ENCODE measurements at regions not wholly inside any gene's neighbourhood (a gene's known extent, or its start where the extent isn't known, plus 50 kb on each side); places are given as distances from the start of the nearest gene placed in this dataset.

GRCh38 chr11:27196203-27196897, 155.7 kb downstream of the BBOX1 start:
- TF ChIP-seq JUNB (IDR thresholded peaks at IDR 0.05) (no peak), RNF2 (IDR thresholded peaks at IDR 0.05; ENCODE audit: borderline replicate concordance, low read depth) (no peak)
- FAIRE-seq (no peak), ATAC-seq (no peak), DNase-seq (ENCODE audit: low read depth in 1 of 2, low spot score in 1 of 2) (no peak)
- Histone ChIP-seq H3K4me1 (peaks cover 15% of the 10 kb centered on the region), H3K4me2 (no peak overlapping the region), H3K4me3 (no peak overlapping the region), H3K27ac (no peak overlapping the region), H3K9me3 (no peaks in the 10 kb centered on the region)
- ChIA-PET POLR2A (no interaction called here), CTCF (interaction anchor here (1.1 to 11.5 kb wide), 4 partner anchors 9 to 289 kb away, joined by 4 to 64 read pairs (median 10); no protein-coding TSS in a partner anchor)
- 83% methylated on average over 6 of the region's 6 CpGs for WGBS (ENCODE audit: missing lambda C conversion rate)

DNA sequence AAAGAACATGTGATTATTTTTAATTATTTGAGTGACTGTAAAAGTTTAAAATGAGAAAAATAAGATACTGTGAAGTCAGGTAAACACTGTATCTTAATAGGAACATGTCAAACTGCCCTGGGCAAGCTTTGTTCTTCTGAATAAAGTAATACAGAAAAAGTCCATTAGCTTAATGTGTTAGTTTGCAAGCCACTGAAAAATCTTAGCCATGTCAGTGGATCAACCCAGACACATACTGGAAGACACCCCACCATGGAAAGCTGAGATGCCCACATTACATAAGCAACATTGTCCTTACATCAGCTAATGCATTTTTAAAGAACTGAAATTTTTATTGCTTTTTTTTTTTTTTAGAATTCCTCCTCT, 155.2 kb downstream of the BBOX1 start:
- Histone ChIP-seq H3K4me1 (peaks cover 14% of the 10 kb centered on the region), H3K4me3 (no peak overlapping the region), H3K9me3 (no peaks in the 10 kb centered on the region), H3K27ac (no peak overlapping the region), H3K4me2 (no peak overlapping the region)
- ATAC-seq (no peak), FAIRE-seq (no peak), DNase-seq (ENCODE audit: low read depth in 1 of 2, low spot score in 1 of 2) (no peak)
- POLR2A ChIA-PET: no interaction called here
- CTCF ChIA-PET: interaction anchor here (1.1 to 11.5 kb wide), 4 partner anchors 9 to 290 kb away, joined by 4 to 64 read pairs (median 10); no protein-coding TSS in a partner anchor
- TF ChIP-seq POLR2A (IDR thresholded peaks at IDR 0.05; ENCODE audit: low read length): no peak
- no peak for TF ChIP-seq ESRRA (IDR thresholded peaks at IDR 0.05; ENCODE audit: borderline replicate concordance, low read length)
- no peak for TF ChIP-seq RFX5 (IDR thresholded peaks at IDR 0.05)
- TF ChIP-seq ATOH8 (CRISPR knock-in tag; IDR thresholded peaks at IDR 0.05; ENCODE audit: low read depth): no peak
- no peak for TF ChIP-seq ZFP36 (IDR thresholded peaks at IDR 0.05; ENCODE audit: borderline replicate concordance, partially characterized antibody)

- H3K4me3 ChIP-seq: no peak overlapping the region
- POLR2A ChIA-PET: no interaction called here
- FAIRE-seq (no peak), DNase-seq (ENCODE audit: low read depth in 1 of 2, low spot score in 1 of 2) (no peak), ATAC-seq (no peak; a peak in 1 of 6 replicates)
- no peaks in the 10 kb centered on the region for H3K9me3 ChIP-seq
- 54% methylated on average over 1 of the region's 1 CpG for WGBS (ENCODE audit: missing lambda C conversion rate)
- H3K4me2 ChIP-seq: no peak overlapping the region
- peaks cover 11% of the 10 kb centered on the region; the same call in 1 of the 3 replicates for H3K4me1 ChIP-seq
- TF ChIP-seq NPAS2 (CRISPR knock-in tag; IDR thresholded peaks at IDR 0.05; ENCODE audit: borderline replicate concordance) (no peak), BHLHE40 (IDR thresholded peaks at IDR 0.05; ENCODE audit: low read depth, low read length) (no peak), HOXB5 (CRISPR knock-in tag; IDR thresholded peaks at IDR 0.05) (no peak), EHF (CRISPR knock-in tag; IDR thresholded peaks at IDR 0.05) (no peak), CEBPB (IDR thresholded peaks at IDR 0.05) (no peak), HOXB13 (CRISPR knock-in tag; IDR thresholded peaks at IDR 0.05; ENCODE audit: low read depth) (no peak), E2F6 (IDR thresholded peaks at IDR 0.05; ENCODE audit: borderline replicate concordance, low read depth) (no peak), MAZ (IDR thresholded peaks at IDR 0.05; ENCODE audit: borderline replicate concordance, low read depth, low read length) (no peak), EHMT2 (IDR thresholded peaks at IDR 0.05; ENCODE audit: low read depth) (no peak)
- CTCF ChIA-PET: interaction anchor here (1.5 to 11.5 kb wide), 2 partner anchors 12 to 291 kb away, joined by 3 to 64 read pairs; no protein-coding TSS in a partner anchor
- no peak overlapping the region for H3K27ac ChIP-seq
Observed at GRCh38 chr11:27194976-27195375, 154.4 kb downstream of the BBOX1 start.

GRCh38 chr11:27193434-27194225, 153.0 kb downstream of the BBOX1 start:
- ChIA-PET POLR2A (no interaction called here), CTCF (interaction anchor here (1.4 to 1.5 kb wide), 2 partner anchors 10 to 12 kb away, joined by 3 read pairs; no protein-coding TSS in a partner anchor)
- no peak for DNase-seq (ENCODE audit: low read depth in 1 of 2, low spot score in 1 of 2)
- H3K9me3 ChIP-seq: no peaks in the 10 kb centered on the region
- 77% methylated on average over 7 of the region's 7 CpGs for WGBS (ENCODE audit: missing lambda C conversion rate)
- FAIRE-seq: no peak
- ATAC-seq: no peak
- no peak overlapping the region for H3K4me3 ChIP-seq
- no peak overlapping the region for H3K27ac ChIP-seq
- no peak for TF ChIP-seq CBX2 (IDR thresholded peaks at IDR 0.05; ENCODE audit: borderline replicate concordance, low read depth)
- TF ChIP-seq NR3C1 (IDR thresholded peaks at IDR 0.05): no peak
- TF ChIP-seq CHD2 (IDR thresholded peaks at IDR 0.05; ENCODE audit: low read length, partially characterized antibody): no peak
- TF ChIP-seq, protein P1, sequence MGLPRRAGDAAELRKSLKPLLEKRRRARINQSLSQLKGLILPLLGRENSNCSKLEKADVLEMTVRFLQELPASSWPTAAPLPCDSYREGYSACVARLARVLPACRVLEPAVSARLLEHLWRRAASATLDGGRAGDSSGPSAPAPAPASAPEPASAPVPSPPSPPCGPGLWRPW (IDR thresholded peaks at IDR 0.05): no peak
- no peak for TF ChIP-seq JUN (IDR thresholded peaks at IDR 0.05)
- TF ChIP-seq, protein P2, sequence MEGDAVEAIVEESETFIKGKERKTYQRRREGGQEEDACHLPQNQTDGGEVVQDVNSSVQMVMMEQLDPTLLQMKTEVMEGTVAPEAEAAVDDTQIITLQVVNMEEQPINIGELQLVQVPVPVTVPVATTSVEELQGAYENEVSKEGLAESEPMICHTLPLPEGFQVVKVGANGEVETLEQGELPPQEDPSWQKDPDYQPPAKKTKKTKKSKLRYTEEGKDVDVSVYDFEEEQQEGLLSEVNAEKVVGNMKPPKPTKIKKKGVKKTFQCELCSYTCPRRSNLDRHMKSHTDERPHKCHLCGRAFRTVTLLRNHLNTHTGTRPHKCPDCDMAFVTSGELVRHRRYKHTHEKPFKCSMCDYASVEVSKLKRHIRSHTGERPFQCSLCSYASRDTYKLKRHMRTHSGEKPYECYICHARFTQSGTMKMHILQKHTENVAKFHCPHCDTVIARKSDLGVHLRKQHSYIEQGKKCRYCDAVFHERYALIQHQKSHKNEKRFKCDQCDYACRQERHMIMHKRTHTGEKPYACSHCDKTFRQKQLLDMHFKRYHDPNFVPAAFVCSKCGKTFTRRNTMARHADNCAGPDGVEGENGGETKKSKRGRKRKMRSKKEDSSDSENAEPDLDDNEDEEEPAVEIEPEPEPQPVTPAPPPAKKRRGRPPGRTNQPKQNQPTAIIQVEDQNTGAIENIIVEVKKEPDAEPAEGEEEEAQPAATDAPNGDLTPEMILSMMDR (IDR thresholded peaks at IDR 0.05): no peak
- no peak for TF ChIP-seq ESRRA (IDR thresholded peaks at IDR 0.05; ENCODE audit: borderline replicate concordance, low read length)
- TF ChIP-seq CEBPB (IDR thresholded peaks at IDR 0.05): no peak
- TF ChIP-seq HOXB5 (CRISPR knock-in tag; IDR thresholded peaks at IDR 0.05): no peak
- no peak for TF ChIP-seq GATA3 (IDR thresholded peaks at IDR 0.05; ENCODE audit: borderline replicate concordance)
- no peak for TF ChIP-seq RCOR1 (IDR thresholded peaks at IDR 0.05; ENCODE audit: low read depth, low read length)
- no peak overlapping the region for H3K4me2 ChIP-seq
- peaks cover 11% of the 10 kb centered on the region; the same call in 1 of the 3 replicates for H3K4me1 ChIP-seq
